ENCODE measurements at regions not wholly inside any gene's neighbourhood (a gene's known extent, or its start where the extent isn't known, plus 50 kb on each side); places are given as distances from the start of the nearest gene placed in this dataset.

GRCh38 chr6:53439556-53439955, 90.8 kb upstream of the ELOVL5 start:
- no peak for TF ChIP-seq CTCF (conservative IDR thresholded peaks at IDR 0.05; ENCODE audit: low read depth, low read length)
- no peak for TF ChIP-seq EZH2 (IDR thresholded peaks at IDR 0.05; ENCODE audit: low read length, unreplicated experiment)

Data from PC-3 (cell line).